ENCODE measurements at regions not wholly inside any gene's neighbourhood (a gene's known extent, or its start where the extent isn't known, plus 50 kb on each side); places are given as distances from the start of the nearest gene placed in this dataset.

GRCh38 chr11:69947059-69947792, 128.0 kb upstream of the FGF3 start:
- in situ Hi-C loops (cut with MboI) = no loop called here
- ATAC-seq (no peak), DNase-seq (ENCODE audit: low read depth, low spot score) (no peak), FAIRE-seq (no peak)
- TF ChIP-seq TAF1 (IDR thresholded peaks at IDR 0.05; ENCODE audit: borderline replicate concordance, low read depth, low read length) = no peak
- ChIA-PET SMC1A (ENCODE audit: uncharacterized antibody, unreplicated experiment) (no interaction called here), CTCF (no interaction called here), POLR2A (no interaction called here), RAD21 (ENCODE audit: unreplicated experiment) (no interaction called here)
- Histone ChIP-seq H3K79me2 (ENCODE audit: control insufficient read depth, insufficient read depth, low read length) (no peaks in the 10 kb centered on the region), H2AFZ (ENCODE audit: control insufficient read depth, low read depth, low read length) (no peak overlapping the region), H3K36me3 (ENCODE audit: control insufficient read depth in 2 of 2, insufficient read depth in 2 of 2, low read length in 1 of 2) (no peaks in the 10 kb centered on the region), H3K9ac (ENCODE audit: control insufficient read depth, insufficient read depth, low read length) (no peak overlapping the region), H3K27me3 (replicated peaks in 1 of 2; ENCODE audit: control insufficient read depth in 2 of 2, insufficient read depth in 2 of 2, low read length in 1 of 2) (no peaks in the 10 kb centered on the region; a peak in 2 of 4 replicates), H3K4me3 (no peak overlapping the region), H3K4me1 (ENCODE audit: control insufficient read depth, insufficient read depth, low read length) (no peaks in the 10 kb centered on the region), H3K27ac (ENCODE audit: control insufficient read depth, insufficient read depth) (no peak overlapping the region), H4K20me1 (ENCODE audit: control insufficient read depth, insufficient read depth) (no peaks in the 10 kb centered on the region), H3K4me2 (ENCODE audit: control insufficient read depth, insufficient read depth) (no peak overlapping the region), H3K9me3 (replicated peaks; ENCODE audit: control insufficient read depth, insufficient read depth, low read length) (peaks cover 3% of the 10 kb centered on the region; the same call in 1 of the 3 replicates)
- no TSS peak for BruUV-seq (replicated peaks)
- 73% methylated on average over 5 of the region's 5 CpGs for WGBS (ENCODE audit: insufficient coverage, insufficient replicate concordance, low lambda C conversion rate, missing lambda C conversion rate)
- intact Hi-C loops (cut with micrococcal nuclease; ENCODE audit: unreplicated experiment) = no loop called here

- Histone ChIP-seq H3K9me3 (replicated peaks; ENCODE audit: control insufficient read depth, insufficient read depth, low read length) (peaks cover 3% of the 10 kb centered on the region; the same call in 1 of the 3 replicates), H3K36me3 (ENCODE audit: control insufficient read depth in 2 of 2, insufficient read depth in 2 of 2, low read length in 1 of 2) (no peaks in the 10 kb centered on the region), H2AFZ (ENCODE audit: control insufficient read depth, low read depth, low read length) (no peak overlapping the region), H4K20me1 (ENCODE audit: control insufficient read depth, insufficient read depth) (no peaks in the 10 kb centered on the region), H3K4me1 (ENCODE audit: control insufficient read depth, insufficient read depth, low read length) (no peaks in the 10 kb centered on the region), H3K27me3 (replicated peaks in 1 of 2; ENCODE audit: control insufficient read depth in 2 of 2, insufficient read depth in 2 of 2, low read length in 1 of 2) (no peaks in the 10 kb centered on the region; a peak in 2 of 4 replicates), H3K4me3 (no peak overlapping the region), H3K9ac (ENCODE audit: control insufficient read depth, insufficient read depth, low read length) (no peak overlapping the region), H3K4me2 (ENCODE audit: control insufficient read depth, insufficient read depth) (no peak overlapping the region), H3K79me2 (ENCODE audit: control insufficient read depth, insufficient read depth, low read length) (no peaks in the 10 kb centered on the region), H3K27ac (ENCODE audit: control insufficient read depth, insufficient read depth) (no peak overlapping the region)
- no TSS peak for BruUV-seq (replicated peaks)
- ChIA-PET POLR2A (no interaction called here), RAD21 (ENCODE audit: unreplicated experiment) (no interaction called here), CTCF (no interaction called here), SMC1A (ENCODE audit: uncharacterized antibody, unreplicated experiment) (no interaction called here)
- intact Hi-C loops (cut with micrococcal nuclease; ENCODE audit: unreplicated experiment) (no loop called here), in situ Hi-C loops (cut with MboI) (no loop called here)
- FAIRE-seq (no peak), DNase-seq (ENCODE audit: low read depth, low spot score) (no peak), ATAC-seq (no peak)
- 33% methylated on average over 12 of the region's 12 CpGs for WGBS (ENCODE audit: insufficient coverage, insufficient replicate concordance, low lambda C conversion rate, missing lambda C conversion rate)
- TF ChIP-seq NFIC (IDR thresholded peaks at IDR 0.05; ENCODE audit: low read depth, low read length) (no peak), REST (IDR thresholded peaks at IDR 0.05; ENCODE audit: low read depth, low read length) (no peak), RUNX3 (IDR thresholded peaks at IDR 0.05; ENCODE audit: low read length) (no peak), POU2F2 (IDR thresholded peaks at IDR 0.05; ENCODE audit: borderline replicate concordance, low read depth, low read length) (no peak), GATAD2B (conservative IDR thresholded peaks at IDR 0.05; ENCODE audit: low read depth) (no peak), CHD2 (IDR thresholded peaks at IDR 0.05; ENCODE audit: borderline replicate concordance, low read depth, low read length) (no peak), HCFC1 (IDR thresholded peaks at IDR 0.05; ENCODE audit: low read length) (no peak), E2F8 (IDR thresholded peaks at IDR 0.05; ENCODE audit: low read depth, partially characterized antibody) (no peak), SUPT20H (IDR thresholded peaks at IDR 0.05; ENCODE audit: borderline replicate concordance, control insufficient read depth, low read depth, low read length) (no peak)
Observed at GRCh38 chr11:69947793-69948255, 128.6 kb upstream of the FGF3 start.

Data from GM12878 (cell line).